PC-9 (cell line): ENCODE measurements at regions not wholly inside any gene's neighbourhood (a gene's known extent, or its start where the extent isn't known, plus 50 kb on each side); places are given as distances from the start of the nearest gene placed in this dataset.

ENCODE experiments used
- CTCF ChIP-seq: fragments of 200-600 bp; sonication (generic); conservative IDR thresholded peaks from 2 replicates; pipeline ENCODE4 v1.6.1; 2017; ENCODE audit warnings: mixed run types, antibody characterized with exemption, mild to moderate bottlenecking, moderate library complexity
- EZH2 ChIP-seq: fragments of 200-600 bp; sonication (generic); IDR thresholded peaks from 2 replicates; pipeline ENCODE4 v1.8.0; 2017; ENCODE audit warnings: antibody characterized with exemption, low read depth

- TF ChIP-seq CTCF (no peak), EZH2 (no peak)
Measured at GRCh38 chr6:135748189-135748588, 103.3 kb upstream of the PDE7B start.
